Keratinocyte (primary cell): ENCODE measurements at regions not wholly inside any gene's neighbourhood (a gene's known extent, or its start where the extent isn't known, plus 50 kb on each side); places are given as distances from the start of the nearest gene placed in this dataset.

ENCODE experiments used
- DNase-seq: peaks from one replicate; pipeline ENCODE4 v3.0.0-alpha.2; 2011; ENCODE audit warnings: low read depth, missing footprints, low spot score
- FAIRE-seq: peaks from 2 replicates; lab custom pipeline; 2011; peaks lifted over from hg19 to GRCh38; lab: Jason Lieb, UNC
- H2AFZ ChIP-seq: 2 replicates; pipeline ENCODE4 v1.6.0; 2012; ENCODE audit warnings: low read length, control low read depth, inconsistent platforms; ENCODE audit not compliant: control insufficient read depth
- H3K27ac ChIP-seq: 2 replicates; pipeline ENCODE4 v1.5.1; 2011; ENCODE audit warnings: low read length; ENCODE audit not compliant: control insufficient read depth, insufficient read depth
- H3K27me3 ChIP-seq: 3 replicates; pipeline ENCODE4 v1.6.0; 2011; ENCODE audit warnings: low read length; ENCODE audit not compliant: control insufficient read depth, insufficient read depth; ENCODE audit errors: extremely low read depth
- H3K36me3 ChIP-seq, 2 experiments: 2 replicates in 1 of 2; 3 replicates in 1 of 2; pipeline ENCODE4 v1.5.1; 2011; ENCODE audit warnings: low read length in 2 of 2, mild to moderate bottlenecking in 1 of 2; ENCODE audit not compliant: control insufficient read depth in 2 of 2, insufficient read depth in 2 of 2; ENCODE audit errors: extremely low read depth in 1 of 2
- H3K4me1 ChIP-seq: 3 replicates; pipeline ENCODE4 v1.5.1; 2011; ENCODE audit warnings: low read length; ENCODE audit not compliant: control insufficient read depth, insufficient read depth; ENCODE audit errors: extremely low read depth
- H3K4me2 ChIP-seq: 3 replicates; pipeline ENCODE4 v1.6.0; 2011; ENCODE audit warnings: low read depth, low read length; ENCODE audit not compliant: control insufficient read depth, insufficient read depth; ENCODE audit errors: extremely low read depth
- H3K4me3 ChIP-seq, 3 experiments: fragments of 200-600 bp in 1 of 3; sonication (generic) in 1 of 3; 2 replicates in 2 of 3; 3 replicates in 1 of 3; pipeline ENCODE4 v1.5.1; 2011 to 2016; ENCODE audit warnings: low read length in 3 of 3, mild to moderate bottlenecking in 3 of 3, control low read depth in 2 of 3, inconsistent platforms in 1 of 3, low read depth in 1 of 3, mixed read lengths in 1 of 3, mixed run types in 1 of 3, moderate library complexity in 1 of 3; ENCODE audit not compliant: control insufficient read depth in 2 of 3, insufficient read depth in 2 of 3; ENCODE audit errors: extremely low read depth in 1 of 3
- H3K79me2 ChIP-seq: 2 replicates; pipeline ENCODE4 v1.6.0; 2012; ENCODE audit warnings: low read length; ENCODE audit not compliant: control insufficient read depth, insufficient read depth
- H3K9ac ChIP-seq: 3 replicates; pipeline ENCODE4 v1.6.0; 2011; ENCODE audit warnings: low read length; ENCODE audit not compliant: control insufficient read depth, insufficient read depth; ENCODE audit errors: extremely low read depth
- H3K9me1 ChIP-seq: 3 replicates; pipeline ENCODE4 v1.6.0; 2011; ENCODE audit warnings: low read length; ENCODE audit not compliant: control insufficient read depth, insufficient read depth; ENCODE audit errors: extremely low read depth
- H3K9me3 ChIP-seq: 2 replicates; pipeline ENCODE4 v1.5.1; 2012; ENCODE audit warnings: low read depth, low read length; ENCODE audit not compliant: control insufficient read depth
- H4K20me1 ChIP-seq: 3 replicates; pipeline ENCODE4 v1.6.0; 2011; ENCODE audit warnings: low read length; ENCODE audit not compliant: control insufficient read depth, insufficient read depth; ENCODE audit errors: extremely low read depth
- CTCF ChIP-seq, 3 experiments: IDR thresholded peaks in 1 of 3; conservative IDR thresholded peaks in 1 of 3; optimal IDR thresholded peaks in 1 of 3; 2 replicates in 2 of 3; 3 replicates in 1 of 3; pipeline versions ENCODE3 to v1.5.1; 2011; ENCODE audit warnings: low read length in 3 of 3, mild to moderate bottlenecking in 3 of 3, moderate library complexity in 2 of 3, control low read depth in 1 of 3, inconsistent platforms in 1 of 3; ENCODE audit not compliant: insufficient read depth in 2 of 3; ENCODE audit errors: extremely low read depth in 1 of 3
- EZH2 ChIP-seq: IDR thresholded peaks from one replicate; pipeline ENCODE4 v1.6.1; 2012; ENCODE audit warnings: inconsistent platforms, mild to moderate bottlenecking, low read length, moderate library complexity
- dilution Hi-C: fragments of 300-500 bp; cut with MboI; formaldehyde crosslinking; loops from one replicate; pipeline ENCODE4 v1.7.0; 2020; ENCODE audit warnings: low sequenced_read_pairs; ENCODE audit not compliant: extremely low pct_ligation_motif_present

GRCh38 chr11:21825127-21825526, 367.8 kb upstream of the ANO5 start:
- no peak for FAIRE-seq
- Histone ChIP-seq H3K27ac (no peak overlapping the region), H3K9me1 (no peaks in the 10 kb centered on the region), H4K20me1 (no peaks in the 10 kb centered on the region), H3K4me2 (no peak overlapping the region), H3K27me3 (no peaks in the 10 kb centered on the region), H3K4me3 (no peak overlapping the region), H3K79me2 (no peaks in the 10 kb centered on the region), H3K9ac (no peak overlapping the region), H3K36me3 (no peaks in the 10 kb centered on the region), H2AFZ (no peak overlapping the region), H3K4me1 (no peaks in the 10 kb centered on the region), H3K9me3 (no peaks in the 10 kb centered on the region)
- TF ChIP-seq CTCF (optimal IDR thresholded peaks at IDR 0.05 in 1 of 3, IDR thresholded peaks at IDR 0.05 in 1 of 3, conservative IDR thresholded peaks at IDR 0.05 in 1 of 3; ENCODE audit: extremely low read depth in 1 of 3, insufficient read depth in 2 of 3, low read length in 3 of 3) = no peak
- no peak for TF ChIP-seq EZH2
- no peak for DNase-seq
- dilution Hi-C loops = no loop called here

GRCh38 chr11:21838427-21838826, 354.5 kb upstream of the ANO5 start:
- Histone ChIP-seq H3K36me3 (no peaks in the 10 kb centered on the region), H3K9me3 (no peaks in the 10 kb centered on the region), H3K4me3 (no peak overlapping the region), H3K9me1 (no peaks in the 10 kb centered on the region), H3K4me1 (no peaks in the 10 kb centered on the region), H3K9ac (no peak overlapping the region), H3K27ac (no peak overlapping the region), H3K27me3 (no peaks in the 10 kb centered on the region), H2AFZ (no peak overlapping the region), H4K20me1 (no peaks in the 10 kb centered on the region), H3K79me2 (no peaks in the 10 kb centered on the region), H3K4me2 (no peak overlapping the region)
- FAIRE-seq (no peak), DNase-seq (no peak)
- dilution Hi-C loops = no loop called here
- TF ChIP-seq CTCF (optimal IDR thresholded peaks at IDR 0.05 in 1 of 3, IDR thresholded peaks at IDR 0.05 in 1 of 3, conservative IDR thresholded peaks at IDR 0.05 in 1 of 3; ENCODE audit: extremely low read depth in 1 of 3, insufficient read depth in 2 of 3, low read length in 3 of 3) = no peak
- no peak for TF ChIP-seq EZH2
